Lower lobe of right lung (tissue), 2 donors: ENCODE measurements at regions not wholly inside any gene's neighbourhood (a gene's known extent, or its start where the extent isn't known, plus 50 kb on each side); places are given as distances from the start of the nearest gene placed in this dataset.

Source experiments
- ATAC-seq, 2 donors: fragments of 200-7000 bp; cut with Tn5 transposase; one replicate each; pipeline ENCODE4 v1.9.1; 2020 to 2022; ENCODE audit warnings: mild to moderate bottlenecking in 2 of 2, moderate library complexity in 2 of 2
- DNase-seq: peaks from one replicate; pipeline ENCODE4 v3.0.0-alpha.2; 2020
- H3K27ac ChIP-seq: fragments of 200-600 bp; one replicate; pipeline ENCODE4 v1.8.0; 2022
- H3K27me3 ChIP-seq: fragments of 200-600 bp; one replicate; pipeline ENCODE4 v1.8.0; 2022; ENCODE audit warnings: low read depth
- H3K36me3 ChIP-seq: fragments of 200-600 bp; one replicate; pipeline ENCODE4 v1.8.0; 2022; ENCODE audit warnings: mild to moderate bottlenecking
- H3K4me1 ChIP-seq: fragments of 200-600 bp; one replicate; pipeline ENCODE4 v1.8.0; 2022
- H3K4me3 ChIP-seq: fragments of 200-600 bp; one replicate; pipeline ENCODE4 v1.8.0; 2022; ENCODE audit warnings: mild to moderate bottlenecking
- H3K9me3 ChIP-seq: fragments of 200-600 bp; one replicate; pipeline ENCODE4 v1.8.0; 2022
- CTCF ChIP-seq: fragments of 200-600 bp; IDR thresholded peaks from one replicate; pipeline ENCODE4 v1.8.0; 2022; ENCODE audit warnings: antibody characterized with exemption, mild to moderate bottlenecking
- intact Hi-C: fragments of 100-400 bp; cut with DNase I; formaldehyde crosslinking; loops from one replicate; pipeline ENCODE4 v1.11.0; 2022
- donor health status: DM: no; HTN: yes; CAD: no; lungs with severe emphysema.

GRCh38 chr5:2892466-2893000, 141.1 kb upstream of the IRX2 start:
- TF ChIP-seq CTCF: no peak
- no peak overlapping the region for H3K27ac ChIP-seq
- no peaks in the 10 kb centered on the region for H3K4me1 ChIP-seq
- ATAC-seq (no peak), DNase-seq (no peak)
- H3K36me3 ChIP-seq: no peaks in the 10 kb centered on the region
- H3K9me3 ChIP-seq: no peaks in the 10 kb centered on the region
- no peaks in the 10 kb centered on the region for H3K27me3 ChIP-seq
- no peak overlapping the region for H3K4me3 ChIP-seq
- intact Hi-C loops: no loop called here

GRCh38 chr5:2891781-2892180, 140.3 kb upstream of the IRX2 start:
- Histone ChIP-seq H3K4me1 (no peaks in the 10 kb centered on the region), H3K36me3 (no peaks in the 10 kb centered on the region), H3K27me3 (no peaks in the 10 kb centered on the region), H3K9me3 (no peaks in the 10 kb centered on the region), H3K27ac (no peak overlapping the region), H3K4me3 (no peak overlapping the region)
- no peak for TF ChIP-seq CTCF
- no peak for DNase-seq
- ATAC-seq: no peak
- intact Hi-C loops: no loop called here

GRCh38 chr5:2890011-2890410, 138.5 kb upstream of the IRX2 start:
- H3K4me1 ChIP-seq: no peaks in the 10 kb centered on the region
- intact Hi-C loops: no loop called here
- H3K36me3 ChIP-seq: no peaks in the 10 kb centered on the region
- ATAC-seq (no peak), DNase-seq (no peak)
- no peak for TF ChIP-seq CTCF
- H3K27me3 ChIP-seq: no peaks in the 10 kb centered on the region
- H3K27ac ChIP-seq: no peak overlapping the region
- no peak overlapping the region for H3K4me3 ChIP-seq
- no peaks in the 10 kb centered on the region for H3K9me3 ChIP-seq

- ATAC-seq: peak in 1 of 2 donors; percentile 15
- Histone ChIP-seq H3K9me3 (no peaks in the 10 kb centered on the region), H3K27ac (no peak overlapping the region), H3K4me1 (no peaks in the 10 kb centered on the region), H3K4me3 (no peak overlapping the region), H3K36me3 (no peaks in the 10 kb centered on the region), H3K27me3 (no peaks in the 10 kb centered on the region)
- intact Hi-C loops: no loop called here
- no peak for DNase-seq
- no peak for TF ChIP-seq CTCF
Measured at GRCh38 chr5:2888520-2889060, 137.1 kb upstream of the IRX2 start.

GRCh38 chr5:2887481-2888348, 136.2 kb upstream of the IRX2 start:
- Histone ChIP-seq H3K27ac (no peak overlapping the region), H3K9me3 (no peaks in the 10 kb centered on the region), H3K36me3 (no peaks in the 10 kb centered on the region), H3K27me3 (no peaks in the 10 kb centered on the region), H3K4me3 (no peak overlapping the region), H3K4me1 (no peaks in the 10 kb centered on the region)
- intact Hi-C loops: no loop called here
- DNase-seq: no peak
- ATAC-seq: peak in 1 of 2 donors; percentile 34
- TF ChIP-seq CTCF: no peak
